ENCODE measurements at regions not wholly inside any gene's neighbourhood (a gene's known extent, or its start where the extent isn't known, plus 50 kb on each side); places are given as distances from the start of the nearest gene placed in this dataset.

GRCh38 chr13:75038393-75039113, 443.4 kb downstream of the TBC1D4 start:
- Histone ChIP-seq H3K36me3 (replicated peaks) (no peaks in the 10 kb centered on the region), H3K9me3 (no peaks in the 10 kb centered on the region; the same call in 1 of the 2 replicates), H3K27me3 (ENCODE audit: low read depth) (no peaks in the 10 kb centered on the region), H3K4me3 (no peak overlapping the region), H3K4me1 (no peaks in the 10 kb centered on the region)
- in situ Hi-C loops (cut with MboI; ENCODE audit: low sequenced_read_pairs): no loop called here
- no peak for DNase-seq (ENCODE audit: low spot score in 2 of 2)

- Histone ChIP-seq H3K9me3 (no peaks in the 10 kb centered on the region), H3K4me1 (no peaks in the 10 kb centered on the region), H3K27me3 (ENCODE audit: low read depth) (no peaks in the 10 kb centered on the region), H3K36me3 (replicated peaks) (no peaks in the 10 kb centered on the region), H3K4me3 (no peak overlapping the region)
- DNase-seq (ENCODE audit: low spot score in 2 of 2): no peak
- in situ Hi-C loops (cut with MboI; ENCODE audit: low sequenced_read_pairs): no loop called here
Measured at GRCh38 chr13:75025956-75026355, 456.0 kb downstream of the TBC1D4 start.

- Histone ChIP-seq H3K27me3 (ENCODE audit: low read depth) (no peaks in the 10 kb centered on the region), H3K36me3 (replicated peaks) (no peaks in the 10 kb centered on the region), H3K4me3 (no peak overlapping the region), H3K9me3 (no peaks in the 10 kb centered on the region), H3K4me1 (no peaks in the 10 kb centered on the region)
- in situ Hi-C loops (cut with MboI; ENCODE audit: low sequenced_read_pairs): no loop called here
- DNase-seq (ENCODE audit: low spot score in 2 of 2): no peak
Measured at GRCh38 chr13:75024602-75025001, 457.4 kb downstream of the TBC1D4 start.

GRCh38 chr13:75023609-75024008, 458.4 kb downstream of the TBC1D4 start:
- Histone ChIP-seq H3K9me3 (no peaks in the 10 kb centered on the region), H3K4me3 (no peak overlapping the region), H3K27me3 (ENCODE audit: low read depth) (no peaks in the 10 kb centered on the region), H3K4me1 (no peaks in the 10 kb centered on the region), H3K36me3 (replicated peaks) (no peaks in the 10 kb centered on the region)
- in situ Hi-C loops (cut with MboI; ENCODE audit: low sequenced_read_pairs): no loop called here
- DNase-seq (ENCODE audit: low spot score in 2 of 2): no peak

- no peak for DNase-seq (ENCODE audit: low spot score in 2 of 2)
- Histone ChIP-seq H3K27me3 (ENCODE audit: low read depth) (no peaks in the 10 kb centered on the region), H3K4me1 (no peaks in the 10 kb centered on the region), H3K4me3 (no peak overlapping the region), H3K36me3 (replicated peaks) (no peaks in the 10 kb centered on the region), H3K9me3 (no peaks in the 10 kb centered on the region)
- in situ Hi-C loops (cut with MboI; ENCODE audit: low sequenced_read_pairs): no loop called here
Measured at GRCh38 chr13:75021151-75021550, 460.8 kb downstream of the TBC1D4 start.

- in situ Hi-C loops (cut with MboI; ENCODE audit: low sequenced_read_pairs): no loop called here
- Histone ChIP-seq H3K36me3 (replicated peaks) (no peaks in the 10 kb centered on the region), H3K9me3 (no peaks in the 10 kb centered on the region), H3K4me1 (no peaks in the 10 kb centered on the region), H3K4me3 (no peak overlapping the region), H3K27me3 (ENCODE audit: low read depth) (no peaks in the 10 kb centered on the region)
- no peak for DNase-seq (ENCODE audit: low spot score in 2 of 2)
Measured at GRCh38 chr13:75016225-75016624, 465.7 kb downstream of the TBC1D4 start.

GRCh38 chr13:75013818-75014217, 468.2 kb downstream of the TBC1D4 start:
- no peak for DNase-seq (ENCODE audit: low spot score in 2 of 2)
- H3K27me3 ChIP-seq (ENCODE audit: low read depth): no peaks in the 10 kb centered on the region

GRCh38 chr13:75010941-75011340, 471.0 kb downstream of the TBC1D4 start:
- DNase-seq (ENCODE audit: low spot score in 2 of 2): no peak
- in situ Hi-C loops (cut with MboI; ENCODE audit: low sequenced_read_pairs): no loop called here
- Histone ChIP-seq H3K36me3 (replicated peaks) (no peaks in the 10 kb centered on the region), H3K27me3 (ENCODE audit: low read depth) (no peaks in the 10 kb centered on the region), H3K9me3 (no peaks in the 10 kb centered on the region), H3K4me1 (no peaks in the 10 kb centered on the region), H3K4me3 (no peak overlapping the region)

More at GRCh38 chr13:75013818-75014217, 468.2 kb downstream of the TBC1D4 start:
- Histone ChIP-seq H3K4me1 (no peaks in the 10 kb centered on the region), H3K9me3 (no peaks in the 10 kb centered on the region), H3K4me3 (no peak overlapping the region), H3K36me3 (replicated peaks) (no peaks in the 10 kb centered on the region)
- in situ Hi-C loops (cut with MboI; ENCODE audit: low sequenced_read_pairs): no loop called here

- no peaks in the 10 kb centered on the region for H3K36me3 ChIP-seq (replicated peaks)
- no peak for DNase-seq (ENCODE audit: low spot score in 2 of 2)
- H3K9me3 ChIP-seq: no peaks in the 10 kb centered on the region
- in situ Hi-C loops (cut with MboI; ENCODE audit: low sequenced_read_pairs): no loop called here
- no peak overlapping the region for H3K4me3 ChIP-seq
- H3K27me3 ChIP-seq (ENCODE audit: low read depth): no peaks in the 10 kb centered on the region
- H3K4me1 ChIP-seq: no peaks in the 10 kb centered on the region
Measured at GRCh38 chr13:75008926-75009325, 473.0 kb downstream of the TBC1D4 start.

GRCh38 chr13:74990992-74991391, 491.0 kb downstream of the TBC1D4 start:
- in situ Hi-C loops (cut with MboI; ENCODE audit: low sequenced_read_pairs): no loop called here

GRCh38 chr13:74987124-74987690, 494.8 kb downstream of the TBC1D4 start:
- Histone ChIP-seq H3K9me3 (no peaks in the 10 kb centered on the region), H3K4me3 (no peak overlapping the region), H3K27me3 (ENCODE audit: low read depth) (no peaks in the 10 kb centered on the region), H3K36me3 (replicated peaks) (no peaks in the 10 kb centered on the region), H3K4me1 (peaks cover 2% of the 10 kb centered on the region; the same call in 1 of the 2 replicates)
- in situ Hi-C loops (cut with MboI; ENCODE audit: low sequenced_read_pairs): no loop called here
- DNase-seq (ENCODE audit: low spot score in 2 of 2): no peak

More at GRCh38 chr13:74990992-74991391, 491.0 kb downstream of the TBC1D4 start:
- H3K27me3 ChIP-seq (ENCODE audit: low read depth): no peaks in the 10 kb centered on the region
- no peak for DNase-seq (ENCODE audit: low spot score in 2 of 2)
- H3K9me3 ChIP-seq: no peaks in the 10 kb centered on the region
- peaks cover 2% of the 10 kb centered on the region; the same call in 1 of the 2 replicates for H3K4me1 ChIP-seq
- no peaks in the 10 kb centered on the region for H3K36me3 ChIP-seq (replicated peaks)
- no peak overlapping the region for H3K4me3 ChIP-seq

- no peak overlapping the region for H3K4me3 ChIP-seq
- no peaks in the 10 kb centered on the region for H3K9me3 ChIP-seq
- DNase-seq (ENCODE audit: low spot score in 2 of 2): no peak
- no peaks in the 10 kb centered on the region for H3K27me3 ChIP-seq (ENCODE audit: low read depth)
- H3K4me1 ChIP-seq: peaks cover 2% of the 10 kb centered on the region; the same call in 1 of the 2 replicates
- no peaks in the 10 kb centered on the region for H3K36me3 ChIP-seq (replicated peaks)
- in situ Hi-C loops (cut with MboI; ENCODE audit: low sequenced_read_pairs): no loop called here
Measured at GRCh38 chr13:74986609-74987008, 495.4 kb downstream of the TBC1D4 start.

- Histone ChIP-seq H3K4me1 (no peaks in the 10 kb centered on the region), H3K4me3 (no peak overlapping the region), H3K9me3 (no peaks in the 10 kb centered on the region), H3K36me3 (replicated peaks) (no peaks in the 10 kb centered on the region), H3K27me3 (ENCODE audit: low read depth) (0 out of 2 replicates have a peak, but pooled peaks cover 3% of the 10 kb centered on the region)
- DNase-seq (ENCODE audit: low spot score in 2 of 2): no peak
- in situ Hi-C loops (cut with MboI; ENCODE audit: low sequenced_read_pairs): no loop called here
Measured at GRCh38 chr13:74979703-74980102, 502.3 kb downstream of the TBC1D4 start.

GRCh38 chr13:74978591-74978990, 503.4 kb downstream of the TBC1D4 start:
- DNase-seq (ENCODE audit: low spot score in 2 of 2): no peak

More at GRCh38 chr13:74978591-74978990, 503.4 kb downstream of the TBC1D4 start:
- Histone ChIP-seq H3K4me3 (no peak overlapping the region), H3K27me3 (ENCODE audit: low read depth) (0 out of 2 replicates have a peak, but pooled peaks cover 3% of the 10 kb centered on the region), H3K4me1 (no peaks in the 10 kb centered on the region), H3K9me3 (no peaks in the 10 kb centered on the region), H3K36me3 (replicated peaks) (no peaks in the 10 kb centered on the region)
- in situ Hi-C loops (cut with MboI; ENCODE audit: low sequenced_read_pairs): no loop called here
